GM21825 (cell line): ENCODE measurements at regions not wholly inside any gene's neighbourhood (a gene's known extent, or its start where the extent isn't known, plus 50 kb on each side); places are given as distances from the start of the nearest gene placed in this dataset.

Experiments
- ATAC-seq: cut with Tn5 transposase; IDR thresholded peaks from one replicate; pipeline ENCODE4 v1.9.1; 2021; ENCODE audit warnings: mild to moderate bottlenecking, moderate library complexity; ENCODE audit not compliant: unreplicated experiment

GRCh38 chr15:39431376-39431775, 149.5 kb upstream of the THBS1 start:
- no peak for ATAC-seq

- no peak for ATAC-seq
Observed at GRCh38 chr15:39432026-39432425, 148.9 kb upstream of the THBS1 start.

GRCh38 chr15:39432912-39433348, 147.9 kb upstream of the THBS1 start:
- ATAC-seq, result no peak

GRCh38 chr15:39433376-39433775, 147.5 kb upstream of the THBS1 start:
- ATAC-seq, result no peak

GRCh38 chr15:39434163-39434562, 146.7 kb upstream of the THBS1 start:
- ATAC-seq, result no peak

- ATAC-seq, result no peak
Observed at GRCh38 chr15:39434751-39435238, 146.1 kb upstream of the THBS1 start.

- ATAC-seq, result no peak
Observed at GRCh38 chr15:39435244-39435643, 145.6 kb upstream of the THBS1 start.

- no peak for ATAC-seq
Observed at GRCh38 chr15:39438260-39438659, 142.6 kb upstream of the THBS1 start.

GRCh38 chr15:39438799-39439592, 141.9 kb upstream of the THBS1 start:
- ATAC-seq, result no peak

- no peak for ATAC-seq
Observed at GRCh38 chr15:39442898-39443297, 138.0 kb upstream of the THBS1 start.

GRCh38 chr15:39443659-39444219, 137.1 kb upstream of the THBS1 start:
- ATAC-seq, result no peak

GRCh38 chr15:39444735-39445470, 136.0 kb upstream of the THBS1 start:
- no peak for ATAC-seq

- ATAC-seq, result no peak
Observed at GRCh38 chr15:39445931-39446330, 134.9 kb upstream of the THBS1 start.

GRCh38 chr15:39447346-39447745, 133.5 kb upstream of the THBS1 start:
- ATAC-seq, result no peak

- no peak for ATAC-seq
Observed at GRCh38 chr15:39447881-39448280, 133.0 kb upstream of the THBS1 start.

- ATAC-seq, result no peak
Observed at GRCh38 chr15:39448409-39448808, 132.5 kb upstream of the THBS1 start.

- ATAC-seq, result no peak
Observed at GRCh38 chr15:39451121-39451688, 129.7 kb upstream of the THBS1 start.

- no peak for ATAC-seq
Observed at GRCh38 chr15:39451871-39452270, 129.0 kb upstream of the THBS1 start.

- ATAC-seq, result peak; percentile 73
Observed at GRCh38 chr15:39453620-39454019, 127.3 kb upstream of the THBS1 start.

- no peak for ATAC-seq
Observed at GRCh38 chr15:39454189-39454986, 126.5 kb upstream of the THBS1 start.
